ENCODE measurements at regions not wholly inside any gene's neighbourhood (a gene's known extent, or its start where the extent isn't known, plus 50 kb on each side); places are given as distances from the start of the nearest gene placed in this dataset.
A peak's percentile ranks its signal among the peaks of the same experiment; 100 is the strongest.

DNA sequence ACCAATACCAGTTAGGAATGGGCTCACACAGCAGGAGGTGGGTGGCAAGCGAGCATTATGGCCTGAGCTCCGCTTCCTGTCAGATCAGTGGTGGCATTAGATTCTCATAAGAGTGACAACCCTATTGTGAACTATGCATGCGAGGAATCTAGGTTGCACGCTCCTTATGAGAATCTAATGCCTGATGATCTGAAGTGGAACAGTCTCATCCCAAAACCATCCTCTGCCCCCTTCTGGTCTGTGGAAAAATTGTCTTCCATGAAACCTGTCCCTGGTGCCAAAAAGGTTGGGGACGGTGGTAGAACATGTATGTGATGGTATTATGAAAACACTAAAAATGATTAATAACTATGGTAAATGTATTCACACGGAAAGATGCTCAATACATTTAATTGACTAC is 99.7 kb upstream of the HIVEP1 start:
- peak; percentile 21 for TF ChIP-seq CTCF (IDR thresholded peaks at IDR 0.05)
- no peaks in the 10 kb centered on the region for H3K9me3 Mint-ChIP-seq (ENCODE audit: unreplicated experiment)
- no peaks in the 10 kb centered on the region for H3K36me3 Mint-ChIP-seq (ENCODE audit: unreplicated experiment)
- H3K27me3 Mint-ChIP-seq (ENCODE audit: unreplicated experiment): no peaks in the 10 kb centered on the region
- no peak for DNase-seq (ENCODE audit: extremely low spot score, unreplicated experiment)
- peaks cover 9% of the 10 kb centered on the region for H3K4me1 Mint-ChIP-seq (ENCODE audit: unreplicated experiment)
- no peak overlapping the region for H3K27ac Mint-ChIP-seq (ENCODE audit: unreplicated experiment)
- no peak overlapping the region for H3K4me3 Mint-ChIP-seq (ENCODE audit: unreplicated experiment)

DNA sequence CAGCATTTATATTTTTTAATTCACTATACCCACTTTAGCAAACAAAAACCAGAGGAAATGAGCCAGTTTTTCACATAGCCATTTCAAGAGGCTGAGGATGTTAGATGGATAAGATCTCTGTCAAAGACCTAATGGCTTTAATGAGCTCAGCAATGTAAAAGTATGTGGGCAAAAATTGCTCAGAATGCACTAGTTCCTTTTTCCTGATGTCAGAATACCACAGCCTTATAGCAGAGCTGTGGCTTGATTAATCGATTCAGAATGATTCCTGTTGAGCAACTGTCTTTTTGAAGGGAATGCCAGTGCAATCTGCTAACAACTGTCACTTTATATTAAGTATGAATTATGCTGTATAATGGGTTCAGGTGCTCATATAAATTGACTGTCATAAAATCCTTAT is 100.6 kb upstream of the HIVEP1 start:
- Mint-ChIP-seq H3K36me3 (ENCODE audit: unreplicated experiment) (no peaks in the 10 kb centered on the region), H3K27me3 (ENCODE audit: unreplicated experiment) (no peaks in the 10 kb centered on the region), H3K4me1 (ENCODE audit: unreplicated experiment) (peaks cover 7% of the 10 kb centered on the region), H3K4me3 (ENCODE audit: unreplicated experiment) (no peak overlapping the region), H3K27ac (ENCODE audit: unreplicated experiment) (no peak overlapping the region), H3K9me3 (ENCODE audit: unreplicated experiment) (no peaks in the 10 kb centered on the region)
- TF ChIP-seq CTCF (IDR thresholded peaks at IDR 0.05): no peak
- no peak for DNase-seq (ENCODE audit: extremely low spot score, unreplicated experiment)

- no peak for DNase-seq (ENCODE audit: extremely low spot score, unreplicated experiment)
- H3K36me3 Mint-ChIP-seq (ENCODE audit: unreplicated experiment): no peaks in the 10 kb centered on the region
- no peak overlapping the region for H3K27ac Mint-ChIP-seq (ENCODE audit: unreplicated experiment)
- no peaks in the 10 kb centered on the region for H3K27me3 Mint-ChIP-seq (ENCODE audit: unreplicated experiment)
- peaks cover 7% of the 10 kb centered on the region for H3K4me1 Mint-ChIP-seq (ENCODE audit: unreplicated experiment)
- H3K9me3 Mint-ChIP-seq (ENCODE audit: unreplicated experiment): no peaks in the 10 kb centered on the region
- no peak for TF ChIP-seq CTCF (IDR thresholded peaks at IDR 0.05)
- no peak overlapping the region for H3K4me3 Mint-ChIP-seq (ENCODE audit: unreplicated experiment)
These were observed 102.4 kb upstream of the HIVEP1 start for GRCh38 chr6:11909696-11910132.

- no peaks in the 10 kb centered on the region for H3K27me3 Mint-ChIP-seq (ENCODE audit: unreplicated experiment)
- DNase-seq (ENCODE audit: extremely low spot score, unreplicated experiment): no peak
- no peak for TF ChIP-seq CTCF (IDR thresholded peaks at IDR 0.05)
- no peak overlapping the region for H3K4me3 Mint-ChIP-seq (ENCODE audit: unreplicated experiment)
- no peaks in the 10 kb centered on the region for H3K36me3 Mint-ChIP-seq (ENCODE audit: unreplicated experiment)
- no peaks in the 10 kb centered on the region for H3K9me3 Mint-ChIP-seq (ENCODE audit: unreplicated experiment)
- no peak overlapping the region for H3K27ac Mint-ChIP-seq (ENCODE audit: unreplicated experiment)
- H3K4me1 Mint-ChIP-seq (ENCODE audit: unreplicated experiment): peaks cover 10% of the 10 kb centered on the region
These were observed 103.5 kb upstream of the HIVEP1 start for GRCh38 chr6:11908436-11909105.

DNA sequence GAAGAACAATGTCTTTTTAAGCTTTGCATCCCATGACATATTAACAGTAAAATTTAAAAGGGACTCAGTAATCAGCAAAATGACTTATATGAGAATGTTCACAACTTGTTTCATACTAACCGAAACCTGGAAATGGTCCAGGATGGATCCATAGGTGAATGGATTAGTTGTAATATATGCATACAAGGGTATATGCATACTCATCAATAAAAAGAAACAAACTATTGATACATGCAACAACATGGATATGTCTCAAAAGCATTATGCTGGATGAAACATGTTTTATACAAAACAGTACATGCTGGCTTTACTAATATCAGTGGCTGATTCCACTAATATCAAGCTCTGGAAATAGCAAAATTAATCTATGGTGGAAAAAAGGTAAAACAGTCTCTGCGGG is 108.5 kb upstream of the HIVEP1 start:
- Mint-ChIP-seq H3K9me3 (ENCODE audit: unreplicated experiment) (peaks cover 10% of the 10 kb centered on the region), H3K27me3 (ENCODE audit: unreplicated experiment) (no peaks in the 10 kb centered on the region), H3K36me3 (ENCODE audit: unreplicated experiment) (peaks cover 4% of the 10 kb centered on the region), H3K4me1 (ENCODE audit: unreplicated experiment) (peaks cover 6% of the 10 kb centered on the region), H3K4me3 (ENCODE audit: unreplicated experiment) (no peak overlapping the region), H3K27ac (ENCODE audit: unreplicated experiment) (no peak overlapping the region)
- DNase-seq (ENCODE audit: extremely low spot score, unreplicated experiment): no peak
- TF ChIP-seq CTCF (IDR thresholded peaks at IDR 0.05): no peak
